Transverse colon (tissue), 4 donors: ENCODE measurements at regions not wholly inside any gene's neighbourhood (a gene's known extent, or its start where the extent isn't known, plus 50 kb on each side); places are given as distances from the start of the nearest gene placed in this dataset.

Source experiments
- DNase-seq: peaks from one replicate; pipeline ENCODE4 v3.0.0-alpha.2; 2019
- H3K27ac ChIP-seq, 4 donors: fragments of 200-600 bp; sonication (generic); 2 replicates each; pipeline ENCODE4 v1.5.1; 2016 to 2018; ENCODE audit warnings: inconsistent platforms in 4 of 4
- H3K27me3 ChIP-seq: fragments of 200-600 bp; sonication (generic); 2 replicates; pipeline ENCODE4 v1.5.1; 2017; ENCODE audit warnings: inconsistent platforms
- H3K36me3 ChIP-seq, 4 donors: fragments of 200-600 bp; sonication (generic); 2 replicates each; pipeline ENCODE4 v1.5.1; 2017 to 2019; ENCODE audit warnings: inconsistent platforms in 4 of 4
- H3K4me1 ChIP-seq, 4 donors: fragments of 200-600 bp; sonication (generic); 2 replicates each; pipeline ENCODE4 v1.5.1; 2017 to 2020; ENCODE audit warnings: inconsistent platforms in 4 of 4
- H3K4me3 ChIP-seq, 4 donors: fragments of 200-600 bp; sonication (generic); 1 replicate in 1 of 4; 2 replicates in 3 of 4; pipeline versions ENCODE4 v1.5.1 to v1.6.1; 2017 to 2019; ENCODE audit warnings: inconsistent platforms in 4 of 4
- H3K9me3 ChIP-seq, 2 donors: fragments of 200-600 bp; sonication (generic); 2 replicates each; pipeline ENCODE4 v1.5.1; 2017 to 2019; ENCODE audit warnings: inconsistent platforms in 2 of 2
- EP300 ChIP-seq: sonication (generic); formaldehyde crosslinking; IDR thresholded peaks from one replicate; pipeline ENCODE4 v1.6.1; 2017; ENCODE audit warnings: antibody characterized with exemption, low read depth
- POLR2A ChIP-seq: fragments of 450-650 bp; IDR thresholded peaks from one replicate; pipeline ENCODE4 v1.6.1; 2016; ENCODE audit warnings: antibody characterized with exemption, mild to moderate bottlenecking, moderate library complexity
- POLR2AphosphoS5 ChIP-seq, 3 donors: sonication (generic); formaldehyde crosslinking; IDR thresholded peaks; one replicate each; pipeline ENCODE4 v1.6.1; 2016; ENCODE audit warnings: antibody characterized with exemption in 3 of 3
- WGBS, 2 donors: methylation state at CpG; one replicate each; pipeline ENCODE4 v1.1.5; 2018; ENCODE audit warnings: low coverage in 1 of 2; 5-methylcytosine and 5-hydroxymethylcytosine counted together
- in situ Hi-C, 4 donors: fragments of 200-750 bp; cut with MboI; loops; one replicate each; pipeline versions ENCODE4 v1.15.0 to v1.15.1; 2017; ENCODE audit warnings: low sequenced_read_pairs in 3 of 4, low pct_ligation_motif_present in 1 of 4, low pct_unique_long_range_greater_than_20kb in 1 of 4
- intact Hi-C: fragments of 100-400 bp; cut with DNase I; formaldehyde crosslinking; loops from one replicate; pipeline ENCODE4 v1.15.1; 2023; ENCODE audit warnings: low total_unique reads
- TF ChIP-seq, protein P1 (sequence below), 5 experiments: fragments of 200-600 bp in 3 of 5; fragments of 450-650 bp in 2 of 5; sonication (generic) in 3 of 5; IDR thresholded peaks; 1 replicate in 2 of 5; 2 replicates in 3 of 5; pipeline ENCODE4 v1.5.1; 2016 to 2017; ENCODE audit warnings: antibody characterized with exemption in 5 of 5, inconsistent platforms in 3 of 5, mild to moderate bottlenecking in 2 of 5, moderate library complexity in 1 of 5

DNA sequence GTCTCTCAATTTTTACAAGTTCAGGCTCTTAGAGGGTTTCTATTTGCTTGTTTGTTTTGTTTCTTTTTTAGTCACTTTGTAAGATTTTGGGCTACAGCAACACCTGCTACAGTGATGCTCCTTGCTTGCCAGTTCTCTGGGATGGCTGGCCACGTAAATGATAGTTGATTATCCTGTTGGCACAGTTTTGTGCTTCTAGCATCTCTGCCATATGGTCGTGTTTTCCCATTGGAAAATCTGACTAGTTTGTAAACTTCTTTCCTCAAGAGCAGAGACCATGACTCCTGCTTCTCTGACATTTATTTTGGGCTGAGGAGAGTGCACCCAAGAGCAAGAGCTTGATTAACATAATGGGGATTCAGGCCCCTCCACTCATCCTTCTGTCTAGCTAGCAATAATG lies 1621.6 kb upstream of the RAG2 start:
- H3K27me3 ChIP-seq, result no peaks in the 10 kb centered on the region
- no peak overlapping the region for H3K27ac ChIP-seq
- WGBS, 2 donors, result 55 to 59% methylated on average over 2 of the region's 2 CpGs
- no peaks in the 10 kb centered on the region for H3K4me1 ChIP-seq
- H3K36me3 ChIP-seq, result no peaks in the 10 kb centered on the region
- in situ Hi-C loops, result no loop called here
- H3K9me3 ChIP-seq, result peaks cover 0 to 2% of the 10 kb centered on the region in 2 donors
- H3K4me3 ChIP-seq, result no peak overlapping the region
- DNase-seq, result no peak
- intact Hi-C loops, result no loop called here
- TF ChIP-seq, protein P1, sequence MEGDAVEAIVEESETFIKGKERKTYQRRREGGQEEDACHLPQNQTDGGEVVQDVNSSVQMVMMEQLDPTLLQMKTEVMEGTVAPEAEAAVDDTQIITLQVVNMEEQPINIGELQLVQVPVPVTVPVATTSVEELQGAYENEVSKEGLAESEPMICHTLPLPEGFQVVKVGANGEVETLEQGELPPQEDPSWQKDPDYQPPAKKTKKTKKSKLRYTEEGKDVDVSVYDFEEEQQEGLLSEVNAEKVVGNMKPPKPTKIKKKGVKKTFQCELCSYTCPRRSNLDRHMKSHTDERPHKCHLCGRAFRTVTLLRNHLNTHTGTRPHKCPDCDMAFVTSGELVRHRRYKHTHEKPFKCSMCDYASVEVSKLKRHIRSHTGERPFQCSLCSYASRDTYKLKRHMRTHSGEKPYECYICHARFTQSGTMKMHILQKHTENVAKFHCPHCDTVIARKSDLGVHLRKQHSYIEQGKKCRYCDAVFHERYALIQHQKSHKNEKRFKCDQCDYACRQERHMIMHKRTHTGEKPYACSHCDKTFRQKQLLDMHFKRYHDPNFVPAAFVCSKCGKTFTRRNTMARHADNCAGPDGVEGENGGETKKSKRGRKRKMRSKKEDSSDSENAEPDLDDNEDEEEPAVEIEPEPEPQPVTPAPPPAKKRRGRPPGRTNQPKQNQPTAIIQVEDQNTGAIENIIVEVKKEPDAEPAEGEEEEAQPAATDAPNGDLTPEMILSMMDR (IDR thresholded peaks at IDR 0.05), result no peak
- TF ChIP-seq POLR2A (no peak), POLR2AphosphoS5 (IDR thresholded peaks at IDR 0.05) (no peak), EP300 (no peak)

DNA sequence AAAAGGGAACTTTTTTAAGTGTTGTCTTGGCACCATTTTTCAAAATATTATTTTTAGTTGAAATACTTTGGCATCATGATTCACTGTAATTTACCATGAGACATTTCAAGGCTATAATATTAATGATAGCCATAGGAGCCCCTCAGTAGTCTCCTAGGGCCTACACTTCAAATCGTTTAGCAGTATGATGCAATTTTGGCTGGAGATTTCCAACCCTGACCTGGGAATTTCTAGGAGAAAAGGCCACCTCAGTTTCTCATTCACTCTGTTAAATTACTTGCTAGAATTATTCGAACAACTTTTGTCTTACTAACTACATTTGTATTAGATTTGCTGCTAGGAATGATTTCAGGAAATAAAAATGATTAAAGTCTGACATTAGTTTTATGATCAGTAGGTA lies 1610.9 kb upstream of the RAG2 start:
- in situ Hi-C loops, result no loop called here
- 71 to 73% methylated on average over 2 of the region's 2 CpGs for WGBS, 2 donors

DNA sequence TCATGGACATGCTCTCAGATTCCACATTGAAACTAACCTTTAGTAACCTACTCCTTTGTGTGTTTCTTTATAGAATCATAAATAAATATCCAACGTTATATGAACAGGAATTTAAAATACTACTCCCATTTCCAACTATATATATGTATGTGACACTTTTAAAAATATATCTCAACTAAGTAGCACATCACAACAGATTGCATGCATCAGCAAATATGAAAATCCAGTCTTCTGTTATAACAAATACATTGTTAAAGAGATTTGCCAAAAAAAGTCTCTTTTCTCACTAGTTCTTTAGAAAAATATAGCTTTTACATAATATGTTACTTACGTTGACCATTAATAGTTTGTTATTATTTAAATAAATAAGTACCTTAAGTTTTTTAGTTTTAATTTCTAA lies 1608.6 kb upstream of the RAG2 start:
- intact Hi-C loops (no loop called here), in situ Hi-C loops (no loop called here)
- no peak overlapping the region for H3K27ac ChIP-seq
- DNase-seq, result no peak
- WGBS, 2 donors, result 58 to 65% methylated on average over 2 of the region's 2 CpGs
- H3K27me3 ChIP-seq, result no peaks in the 10 kb centered on the region
- no peak overlapping the region for H3K4me3 ChIP-seq
- no peaks in the 10 kb centered on the region for H3K4me1 ChIP-seq
- H3K36me3 ChIP-seq, result no peaks in the 10 kb centered on the region
- TF ChIP-seq EP300 (no peak), POLR2A (no peak), POLR2AphosphoS5 (IDR thresholded peaks at IDR 0.05) (no peak)
- TF ChIP-seq, protein P1 (IDR thresholded peaks at IDR 0.05), result no peak
- no peaks in the 10 kb centered on the region for H3K9me3 ChIP-seq

More for the DNA sequence above, 1610.9 kb upstream of the RAG2 start:
- DNase-seq, result no peak
- Histone ChIP-seq H3K36me3 (no peaks in the 10 kb centered on the region), H3K4me1 (no peaks in the 10 kb centered on the region), H3K27ac (no peak overlapping the region), H3K27me3 (no peaks in the 10 kb centered on the region), H3K9me3 (no peaks in the 10 kb centered on the region), H3K4me3 (no peak overlapping the region)
- intact Hi-C loops, result no loop called here
- TF ChIP-seq, protein P1 (IDR thresholded peaks at IDR 0.05), result no peak
- TF ChIP-seq POLR2AphosphoS5 (IDR thresholded peaks at IDR 0.05) (no peak), EP300 (no peak), POLR2A (no peak)

DNA sequence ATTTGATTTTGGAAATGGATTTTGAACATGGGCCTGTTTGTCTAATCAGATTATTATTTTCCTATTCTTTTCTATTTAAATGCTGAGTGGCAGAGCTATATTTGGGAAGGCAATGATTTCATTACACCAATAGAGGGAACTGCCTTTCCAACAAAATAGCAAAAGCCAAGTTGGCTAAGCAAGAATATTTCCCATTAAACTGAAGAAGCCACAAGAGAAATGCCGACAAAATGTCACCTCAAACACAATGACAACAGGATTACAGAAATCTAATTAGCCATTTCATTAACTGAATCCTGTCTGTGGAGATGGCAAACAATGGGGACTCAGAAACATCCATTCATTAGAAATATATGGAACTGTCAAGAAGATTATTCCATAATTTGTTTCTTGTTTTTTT lies 1593.1 kb upstream of the RAG2 start:
- TF ChIP-seq POLR2A (no peak), POLR2AphosphoS5 (IDR thresholded peaks at IDR 0.05) (no peak), EP300 (no peak)
- TF ChIP-seq, protein P1 (IDR thresholded peaks at IDR 0.05), result no peak
- no peaks in the 10 kb centered on the region for H3K4me1 ChIP-seq
- H3K36me3 ChIP-seq, result no peaks in the 10 kb centered on the region
- intact Hi-C loops, result no loop called here
- no peak for DNase-seq
- H3K27me3 ChIP-seq, result no peaks in the 10 kb centered on the region
- H3K27ac ChIP-seq, result no peak overlapping the region
- no peak overlapping the region for H3K4me3 ChIP-seq
- no peaks in the 10 kb centered on the region for H3K9me3 ChIP-seq
- in situ Hi-C loops, result no loop called here
- WGBS, 2 donors, result 87 to 100% methylated on average over 1 of the region's 1 CpG
